ENCODE measurements at regions not wholly inside any gene's neighbourhood (a gene's known extent, or its start where the extent isn't known, plus 50 kb on each side); places are given as distances from the start of the nearest gene placed in this dataset.

GRCh38 chr3:76264911-76265310 lies 479.6 kb upstream of the ZNF717 start:
- in situ Hi-C loops (cut with MboI; ENCODE audit: low pct_ligation_motif_present in 1 of 4, low pct_unique_long_range_greater_than_20kb in 1 of 4, low sequenced_read_pairs in 3 of 4): no loop called here
- WGBS, 2 donors (ENCODE audit: low coverage in 1 of 2): 74 to 76% methylated on average over 4 to 6 of the region's 6 CpGs
- no peak overlapping the region for H3K4me3 ChIP-seq
- H3K27ac ChIP-seq: no peak overlapping the region
- no peak for DNase-seq
- intact Hi-C loops (cut with DNase I; ENCODE audit: low total_unique reads): no loop called here
- H3K36me3 ChIP-seq: no peaks in the 10 kb centered on the region
- H3K4me1 ChIP-seq: no peaks in the 10 kb centered on the region
- H3K9me3 ChIP-seq: no peaks in the 10 kb centered on the region
- TF ChIP-seq POLR2A (IDR thresholded peaks at IDR 0.05): no peak
- no peak for TF ChIP-seq CTCF (IDR thresholded peaks at IDR 0.05)
- TF ChIP-seq POLR2AphosphoS5 (IDR thresholded peaks at IDR 0.05): no peak
- no peak for TF ChIP-seq EP300 (IDR thresholded peaks at IDR 0.05; ENCODE audit: low read depth)
- no peaks in the 10 kb centered on the region for H3K27me3 ChIP-seq

GRCh38 chr3:76266511-76266910 lies 481.2 kb upstream of the ZNF717 start:
- H3K27me3 ChIP-seq: no peaks in the 10 kb centered on the region
- intact Hi-C loops (cut with DNase I; ENCODE audit: low total_unique reads) (no loop called here), in situ Hi-C loops (cut with MboI; ENCODE audit: low pct_ligation_motif_present in 1 of 4, low pct_unique_long_range_greater_than_20kb in 1 of 4, low sequenced_read_pairs in 3 of 4) (no loop called here)
- TF ChIP-seq EP300 (IDR thresholded peaks at IDR 0.05; ENCODE audit: low read depth): no peak
- no peaks in the 10 kb centered on the region for H3K36me3 ChIP-seq
- H3K4me1 ChIP-seq: no peaks in the 10 kb centered on the region
- no peaks in the 10 kb centered on the region for H3K9me3 ChIP-seq
- 46 to 50% methylated on average over 1 of the region's 1 CpG for WGBS, 2 donors (ENCODE audit: low coverage in 1 of 2)
- H3K4me3 ChIP-seq: no peak overlapping the region
- no peak overlapping the region for H3K27ac ChIP-seq
- no peak for DNase-seq

- intact Hi-C loops (cut with DNase I; ENCODE audit: low total_unique reads): no loop called here
- no peak for DNase-seq
- Histone ChIP-seq H3K4me3 (no peak overlapping the region), H3K9me3 (no peaks in the 10 kb centered on the region), H3K27ac (no peak overlapping the region), H3K27me3 (no peaks in the 10 kb centered on the region), H3K4me1 (no peaks in the 10 kb centered on the region), H3K36me3 (no peaks in the 10 kb centered on the region)
- 55 to 80% methylated on average over 2 to 4 of the region's 4 CpGs for whole genome bisulfite sequencing, 2 donors (ENCODE audit: low coverage in 1 of 2)
- in situ Hi-C loops (cut with MboI; ENCODE audit: low pct_ligation_motif_present in 1 of 4, low pct_unique_long_range_greater_than_20kb in 1 of 4, low sequenced_read_pairs in 3 of 4): no loop called here
- no peak for TF ChIP-seq CTCF (IDR thresholded peaks at IDR 0.05)
- TF ChIP-seq POLR2A (IDR thresholded peaks at IDR 0.05): no peak
- no peak for TF ChIP-seq EP300 (IDR thresholded peaks at IDR 0.05; ENCODE audit: low read depth)
- TF ChIP-seq POLR2AphosphoS5 (IDR thresholded peaks at IDR 0.05): no peak
These were observed 482.6 kb upstream of the ZNF717 start for GRCh38 chr3:76267851-76268380.

- 82 to 85% methylated on average over 3 to 8 of the region's 9 CpGs for WGBS, 2 donors (ENCODE audit: low coverage in 1 of 2)
- Histone ChIP-seq H3K9me3 (no peaks in the 10 kb centered on the region), H3K27me3 (no peaks in the 10 kb centered on the region), H3K36me3 (no peaks in the 10 kb centered on the region), H3K27ac (no peak overlapping the region), H3K4me3 (no peak overlapping the region), H3K4me1 (no peaks in the 10 kb centered on the region)
- no peak for DNase-seq
- in situ Hi-C loops (cut with MboI; ENCODE audit: low pct_ligation_motif_present in 1 of 4, low pct_unique_long_range_greater_than_20kb in 1 of 4, low sequenced_read_pairs in 3 of 4) (no loop called here), intact Hi-C loops (cut with DNase I; ENCODE audit: low total_unique reads) (no loop called here)
- TF ChIP-seq EP300 (IDR thresholded peaks at IDR 0.05; ENCODE audit: low read depth) (no peak), CTCF (IDR thresholded peaks at IDR 0.05) (no peak), POLR2A (IDR thresholded peaks at IDR 0.05) (no peak), POLR2AphosphoS5 (IDR thresholded peaks at IDR 0.05) (no peak)
These were observed 508.5 kb upstream of the ZNF717 start for GRCh38 chr3:76293856-76294255.

GRCh38 chr3:76300746-76301145 lies 515.4 kb upstream of the ZNF717 start:
- 74 to 81% methylated on average over 2 of the region's 2 CpGs for WGBS, 2 donors (ENCODE audit: low coverage in 1 of 2)
- in situ Hi-C loops (cut with MboI; ENCODE audit: low pct_ligation_motif_present in 1 of 4, low pct_unique_long_range_greater_than_20kb in 1 of 4, low sequenced_read_pairs in 3 of 4): no loop called here

More at GRCh38 chr3:76300746-76301145, 515.4 kb upstream of the ZNF717 start:
- TF ChIP-seq POLR2A (IDR thresholded peaks at IDR 0.05) (no peak), POLR2AphosphoS5 (IDR thresholded peaks at IDR 0.05) (no peak)
- Histone ChIP-seq H3K27me3 (no peaks in the 10 kb centered on the region), H3K4me1 (no peaks in the 10 kb centered on the region), H3K4me3 (no peak overlapping the region), H3K36me3 (no peaks in the 10 kb centered on the region), H3K9me3 (no peaks in the 10 kb centered on the region), H3K27ac (no peak overlapping the region)
- DNase-seq: no peak
- intact Hi-C loops (cut with DNase I; ENCODE audit: low total_unique reads): no loop called here

Measured in transverse colon (tissue), 4 donors.